HG03135 (cell line): ENCODE measurements at regions not wholly inside any gene's neighbourhood (a gene's known extent, or its start where the extent isn't known, plus 50 kb on each side); places are given as distances from the start of the nearest gene placed in this dataset.

Experiments used
- ATAC-seq: cut with Tn5 transposase; IDR thresholded peaks from one replicate; pipeline ENCODE4 v1.9.1; 2021; ENCODE audit warnings: mild to moderate bottlenecking, moderate library complexity; ENCODE audit not compliant: unreplicated experiment

- ATAC-seq: no peak
Measured at GRCh38 chr4:189311251-189311650, 629.4 kb upstream of the FRG1 start.

- no peak for ATAC-seq
Measured at GRCh38 chr4:189313064-189313463, 627.6 kb upstream of the FRG1 start.

GRCh38 chr4:189313861-189314513 is 626.7 kb upstream of the FRG1 start:
- ATAC-seq: no peak

GRCh38 chr4:189322426-189322825 is 618.2 kb upstream of the FRG1 start:
- ATAC-seq: no peak

GRCh38 chr4:189341881-189342280 is 598.8 kb upstream of the FRG1 start:
- no peak for ATAC-seq

- no peak for ATAC-seq
Measured at GRCh38 chr4:189355590-189355989, 585.1 kb upstream of the FRG1 start.

GRCh38 chr4:189362364-189362763 is 578.3 kb upstream of the FRG1 start:
- ATAC-seq: no peak

GRCh38 chr4:189364032-189364449 is 576.6 kb upstream of the FRG1 start:
- ATAC-seq: no peak

GRCh38 chr4:189365451-189365850 is 575.2 kb upstream of the FRG1 start:
- ATAC-seq: no peak

GRCh38 chr4:189367832-189368231 is 572.8 kb upstream of the FRG1 start:
- no peak for ATAC-seq

- no peak for ATAC-seq
Measured at GRCh38 chr4:189374176-189374575, 566.5 kb upstream of the FRG1 start.

- ATAC-seq: no peak
Measured at GRCh38 chr4:189376901-189377300, 563.8 kb upstream of the FRG1 start.

GRCh38 chr4:189377569-189377968 is 563.1 kb upstream of the FRG1 start:
- no peak for ATAC-seq

- ATAC-seq: no peak
Measured at GRCh38 chr4:189385098-189385497, 555.6 kb upstream of the FRG1 start.

GRCh38 chr4:189385579-189385978 is 555.1 kb upstream of the FRG1 start:
- ATAC-seq: no peak

GRCh38 chr4:189396435-189396834 is 544.2 kb upstream of the FRG1 start:
- ATAC-seq: no peak

- no peak for ATAC-seq
Measured at GRCh38 chr4:189404271-189404670, 536.4 kb upstream of the FRG1 start.

- ATAC-seq: no peak
Measured at GRCh38 chr4:189409158-189409557, 531.5 kb upstream of the FRG1 start.

- no peak for ATAC-seq
Measured at GRCh38 chr4:189414021-189414420, 526.7 kb upstream of the FRG1 start.

- no peak for ATAC-seq
Measured at GRCh38 chr4:189420572-189420971, 520.1 kb upstream of the FRG1 start.

GRCh38 chr4:189436207-189436606 is 504.5 kb upstream of the FRG1 start:
- ATAC-seq: no peak

- no peak for ATAC-seq
Measured at GRCh38 chr4:189440716-189441115, 500.0 kb upstream of the FRG1 start.

- no peak for ATAC-seq
Measured at GRCh38 chr4:189443341-189443740, 497.3 kb upstream of the FRG1 start.
